ENCODE measurements at regions not wholly inside any gene's neighbourhood (a gene's known extent, or its start where the extent isn't known, plus 50 kb on each side); places are given as distances from the start of the nearest gene placed in this dataset.
"Not testable (repeated sequence)": the region's sequence is repeated elsewhere in the genome, so short reads cannot be mapped to it uniquely, and the experiment has no call there.

DNA sequence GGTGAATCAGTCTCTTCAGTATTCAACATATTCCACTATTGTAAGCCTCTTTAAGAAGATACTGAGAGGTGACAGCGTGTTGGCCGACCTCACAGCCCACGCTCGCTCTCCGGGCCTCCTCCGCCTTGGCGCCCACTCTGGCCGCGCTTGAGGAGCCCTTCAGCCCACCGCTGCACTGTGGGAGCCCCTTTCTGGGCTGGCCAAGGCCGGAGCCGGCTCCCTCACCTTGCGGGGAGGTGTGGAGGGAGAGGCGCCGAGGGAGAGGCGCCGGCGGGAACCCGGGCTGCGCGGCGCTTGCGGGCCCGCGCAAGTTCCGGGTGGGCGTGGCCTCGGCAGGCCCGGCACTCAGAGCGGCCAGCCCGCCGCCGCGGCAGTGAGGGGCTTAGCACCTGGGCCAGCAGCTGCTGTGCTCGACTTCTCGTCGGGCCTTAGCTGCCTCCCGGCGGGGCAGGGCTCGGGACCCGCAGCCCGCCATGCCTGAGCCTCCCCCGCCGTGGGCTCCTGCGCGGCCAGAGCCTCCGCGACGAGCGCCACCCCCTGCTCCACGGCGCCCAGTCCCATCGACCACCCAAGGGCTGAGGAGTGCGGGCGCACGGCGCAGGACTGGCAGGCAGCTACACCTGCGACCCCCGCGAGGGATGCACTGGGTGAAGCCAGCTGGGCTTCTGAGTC, 306.4 kb downstream of the SEMA3D start:
- TF ChIP-seq, protein P1, sequence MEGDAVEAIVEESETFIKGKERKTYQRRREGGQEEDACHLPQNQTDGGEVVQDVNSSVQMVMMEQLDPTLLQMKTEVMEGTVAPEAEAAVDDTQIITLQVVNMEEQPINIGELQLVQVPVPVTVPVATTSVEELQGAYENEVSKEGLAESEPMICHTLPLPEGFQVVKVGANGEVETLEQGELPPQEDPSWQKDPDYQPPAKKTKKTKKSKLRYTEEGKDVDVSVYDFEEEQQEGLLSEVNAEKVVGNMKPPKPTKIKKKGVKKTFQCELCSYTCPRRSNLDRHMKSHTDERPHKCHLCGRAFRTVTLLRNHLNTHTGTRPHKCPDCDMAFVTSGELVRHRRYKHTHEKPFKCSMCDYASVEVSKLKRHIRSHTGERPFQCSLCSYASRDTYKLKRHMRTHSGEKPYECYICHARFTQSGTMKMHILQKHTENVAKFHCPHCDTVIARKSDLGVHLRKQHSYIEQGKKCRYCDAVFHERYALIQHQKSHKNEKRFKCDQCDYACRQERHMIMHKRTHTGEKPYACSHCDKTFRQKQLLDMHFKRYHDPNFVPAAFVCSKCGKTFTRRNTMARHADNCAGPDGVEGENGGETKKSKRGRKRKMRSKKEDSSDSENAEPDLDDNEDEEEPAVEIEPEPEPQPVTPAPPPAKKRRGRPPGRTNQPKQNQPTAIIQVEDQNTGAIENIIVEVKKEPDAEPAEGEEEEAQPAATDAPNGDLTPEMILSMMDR (IDR thresholded peaks at IDR 0.05; ENCODE audit: borderline replicate concordance, extremely low read depth, low read length, poor library complexity, severe bottlenecking): not testable (repeated sequence)
- not testable (repeated sequence) for TF ChIP-seq EZH2 (IDR thresholded peaks at IDR 0.05; ENCODE audit: borderline replicate concordance, low read depth, low read length, severe bottlenecking)

Data from DND-41 (cell line).